ENCODE measurements at regions not wholly inside any gene's neighbourhood (a gene's known extent, or its start where the extent isn't known, plus 50 kb on each side); places are given as distances from the start of the nearest gene placed in this dataset.
A peak's percentile ranks its signal among the peaks of the same experiment; 100 is the strongest.

DNA sequence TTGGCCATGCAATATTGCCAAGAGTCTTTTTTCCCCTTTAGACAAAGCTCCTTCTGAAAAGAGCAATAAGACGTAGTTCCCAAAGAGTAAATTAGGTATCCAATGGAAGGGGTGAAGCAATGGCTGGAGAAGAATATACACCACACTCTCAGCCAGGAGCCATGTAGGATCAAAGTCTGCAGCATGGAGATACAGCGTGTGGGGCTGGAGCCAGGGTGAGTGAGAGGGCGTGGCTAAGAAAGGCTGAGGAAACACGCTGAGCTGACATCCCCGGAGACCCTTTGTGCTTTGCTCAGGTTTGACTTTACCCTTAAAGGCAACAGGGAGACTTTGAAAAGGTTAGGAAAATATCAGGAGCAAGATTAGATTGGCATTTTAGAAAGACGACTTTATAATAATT, 87.1 kb upstream of the ELL2 start:
- no peaks in the 10 kb centered on the region for H3K27me3 ChIP-seq
- H3K4me1 ChIP-seq, result peaks cover 0 to 16% (median 0%) of the 10 kb centered on the region in 4 donors
- 57 to 59% methylated on average over 6 of the region's 6 CpGs for WGBS, 2 donors
- no peak overlapping the region for H3K27ac ChIP-seq
- DNase-seq, result no peak
- peak in 1 of 2 donors; percentile 40 for ATAC-seq (ENCODE audit: low FRiP score in 2 of 2)
- H3K9me3 ChIP-seq, result no peaks in the 10 kb centered on the region
- TF ChIP-seq POLR2A (IDR thresholded peaks at IDR 0.05) (no peak), POLR2AphosphoS5 (IDR thresholded peaks at IDR 0.05) (no peak), EP300 (IDR thresholded peaks at IDR 0.05) (no peak)
- TF ChIP-seq, protein P1, sequence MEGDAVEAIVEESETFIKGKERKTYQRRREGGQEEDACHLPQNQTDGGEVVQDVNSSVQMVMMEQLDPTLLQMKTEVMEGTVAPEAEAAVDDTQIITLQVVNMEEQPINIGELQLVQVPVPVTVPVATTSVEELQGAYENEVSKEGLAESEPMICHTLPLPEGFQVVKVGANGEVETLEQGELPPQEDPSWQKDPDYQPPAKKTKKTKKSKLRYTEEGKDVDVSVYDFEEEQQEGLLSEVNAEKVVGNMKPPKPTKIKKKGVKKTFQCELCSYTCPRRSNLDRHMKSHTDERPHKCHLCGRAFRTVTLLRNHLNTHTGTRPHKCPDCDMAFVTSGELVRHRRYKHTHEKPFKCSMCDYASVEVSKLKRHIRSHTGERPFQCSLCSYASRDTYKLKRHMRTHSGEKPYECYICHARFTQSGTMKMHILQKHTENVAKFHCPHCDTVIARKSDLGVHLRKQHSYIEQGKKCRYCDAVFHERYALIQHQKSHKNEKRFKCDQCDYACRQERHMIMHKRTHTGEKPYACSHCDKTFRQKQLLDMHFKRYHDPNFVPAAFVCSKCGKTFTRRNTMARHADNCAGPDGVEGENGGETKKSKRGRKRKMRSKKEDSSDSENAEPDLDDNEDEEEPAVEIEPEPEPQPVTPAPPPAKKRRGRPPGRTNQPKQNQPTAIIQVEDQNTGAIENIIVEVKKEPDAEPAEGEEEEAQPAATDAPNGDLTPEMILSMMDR (IDR thresholded peaks at IDR 0.05), result no peak
- H3K36me3 ChIP-seq, result no peaks in the 10 kb centered on the region
- no peak overlapping the region for H3K4me3 ChIP-seq

DNA sequence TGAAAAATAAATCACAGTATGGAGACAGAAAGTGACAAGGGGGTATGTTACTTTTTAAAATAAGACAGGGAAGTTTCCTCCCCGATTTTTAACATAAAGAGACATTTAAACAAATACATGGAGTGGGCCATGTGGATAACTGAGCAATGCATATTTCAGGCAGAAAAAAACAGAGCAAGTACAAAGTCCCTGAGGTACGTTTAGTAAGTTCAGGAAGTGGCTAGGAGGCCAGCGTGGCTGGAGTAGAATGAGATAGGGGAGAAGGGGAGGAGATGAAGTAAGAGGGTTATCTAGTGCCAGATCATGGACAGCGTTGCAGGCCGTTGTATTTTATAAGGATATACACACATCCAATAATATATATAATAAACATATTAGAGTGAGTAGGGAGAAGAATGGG, 84.2 kb upstream of the ELL2 start:
- no peaks in the 10 kb centered on the region for H3K36me3 ChIP-seq
- peaks cover 0 to 16% (median 0%) of the 10 kb centered on the region in 4 donors for H3K4me1 ChIP-seq
- no peaks in the 10 kb centered on the region for H3K9me3 ChIP-seq
- no peaks in the 10 kb centered on the region for H3K27me3 ChIP-seq
- H3K4me3 ChIP-seq, result no peak overlapping the region
- TF ChIP-seq, protein P1 (IDR thresholded peaks at IDR 0.05), result no peak
- TF ChIP-seq EP300 (IDR thresholded peaks at IDR 0.05), result no peak
- no peak for TF ChIP-seq POLR2A (IDR thresholded peaks at IDR 0.05)
- TF ChIP-seq POLR2AphosphoS5 (IDR thresholded peaks at IDR 0.05), result no peak
- DNase-seq (no peak), ATAC-seq (ENCODE audit: low FRiP score in 2 of 2) (no peak)
- 72 to 76% methylated on average over 5 of the region's 5 CpGs for WGBS, 2 donors
- H3K27ac ChIP-seq, result no peak overlapping the region

DNA sequence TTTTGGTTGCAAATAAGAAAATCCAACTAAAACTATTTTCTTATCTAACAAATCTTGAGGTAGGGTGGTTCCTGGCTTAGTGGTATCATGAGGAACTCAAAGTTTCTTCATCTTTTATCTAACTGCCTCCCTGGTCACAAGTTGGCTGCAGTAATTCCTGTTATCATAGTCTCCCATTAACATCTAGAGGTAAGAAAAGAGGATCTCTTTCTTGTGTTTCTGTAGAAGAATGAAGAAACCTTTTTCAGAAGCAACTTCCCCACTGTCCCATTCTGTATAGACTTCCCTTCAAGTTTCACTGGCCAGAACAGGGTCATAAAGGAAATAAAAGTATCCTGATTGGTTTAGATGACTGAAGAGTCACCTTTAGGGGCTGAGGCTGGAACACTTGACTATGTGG, 81.8 kb upstream of the ELL2 start:
- no peaks in the 10 kb centered on the region for H3K4me1 ChIP-seq
- DNase-seq (no peak), ATAC-seq (ENCODE audit: low FRiP score in 2 of 2) (no peak)
- no peak overlapping the region for H3K4me3 ChIP-seq
- no peak overlapping the region for H3K27ac ChIP-seq
- no peaks in the 10 kb centered on the region for H3K9me3 ChIP-seq
- no peaks in the 10 kb centered on the region for H3K27me3 ChIP-seq
- no peaks in the 10 kb centered on the region for H3K36me3 ChIP-seq
- TF ChIP-seq POLR2AphosphoS5 (IDR thresholded peaks at IDR 0.05) (no peak), EP300 (IDR thresholded peaks at IDR 0.05) (no peak), POLR2A (IDR thresholded peaks at IDR 0.05) (no peak)
- TF ChIP-seq, protein P1 (IDR thresholded peaks at IDR 0.05), result no peak

DNA sequence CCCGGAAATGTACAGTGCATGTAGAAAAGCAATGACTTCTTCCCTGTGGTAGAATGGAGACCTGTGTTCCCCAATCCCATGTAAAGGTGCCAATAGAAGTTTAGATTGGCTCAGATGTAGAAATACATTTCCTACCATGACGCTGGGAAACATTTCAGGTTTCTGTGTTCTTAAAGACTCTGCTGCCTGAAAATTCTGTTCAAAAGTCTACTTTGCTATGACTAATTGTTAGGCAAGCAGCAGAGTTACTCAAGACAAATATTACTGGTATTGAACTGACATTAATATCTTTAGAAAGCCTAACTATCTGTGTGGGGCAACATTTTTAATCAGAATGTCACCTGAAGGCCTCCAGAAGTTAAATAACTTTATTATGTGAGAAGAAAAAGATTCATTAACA, 75.5 kb upstream of the ELL2 start:
- H3K27me3 ChIP-seq, result no peaks in the 10 kb centered on the region
- no peak overlapping the region for H3K4me3 ChIP-seq
- WGBS, 2 donors, result 79 to 82% methylated on average over 2 of the region's 2 CpGs
- H3K36me3 ChIP-seq, result no peaks in the 10 kb centered on the region
- H3K27ac ChIP-seq, result no peak overlapping the region
- H3K4me1 ChIP-seq, result no peaks in the 10 kb centered on the region
- no peaks in the 10 kb centered on the region for H3K9me3 ChIP-seq
- no peak for ATAC-seq (ENCODE audit: low FRiP score in 2 of 2)
- TF ChIP-seq, protein P1 (IDR thresholded peaks at IDR 0.05), result no peak
- no peak for TF ChIP-seq POLR2AphosphoS5 (IDR thresholded peaks at IDR 0.05)
- no peak for TF ChIP-seq EP300 (IDR thresholded peaks at IDR 0.05)
- no peak for TF ChIP-seq POLR2A (IDR thresholded peaks at IDR 0.05)
- no peak for DNase-seq

DNA sequence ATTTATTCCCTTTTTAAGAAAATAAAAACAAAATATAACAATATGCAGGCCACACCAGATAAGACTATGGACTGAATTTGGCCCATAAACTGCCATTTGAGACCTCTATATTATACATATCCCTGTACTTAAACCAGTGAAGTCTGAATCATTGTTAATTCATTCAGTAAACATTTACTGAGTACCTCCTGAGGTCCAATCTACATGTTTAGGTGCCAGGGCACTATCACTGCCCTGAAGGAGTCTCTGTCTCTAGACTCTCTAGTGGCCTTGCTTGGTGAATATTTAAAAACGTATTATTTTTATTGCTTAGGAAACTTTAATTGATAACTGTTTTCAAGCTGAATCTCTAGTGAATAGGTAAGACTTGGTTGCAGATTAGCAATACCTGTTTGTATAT, 74.7 kb upstream of the ELL2 start:
- TF ChIP-seq EP300 (IDR thresholded peaks at IDR 0.05) (no peak), POLR2AphosphoS5 (IDR thresholded peaks at IDR 0.05) (no peak)
- TF ChIP-seq, protein P1 (IDR thresholded peaks at IDR 0.05), result no peak
- DNase-seq, result no peak
- H3K36me3 ChIP-seq, result no peaks in the 10 kb centered on the region
- no peaks in the 10 kb centered on the region for H3K9me3 ChIP-seq
- H3K27me3 ChIP-seq, result no peaks in the 10 kb centered on the region
- WGBS, 2 donors, result 76 to 79% methylated on average over 1 of the region's 1 CpG
- no peak overlapping the region for H3K27ac ChIP-seq
- ATAC-seq (ENCODE audit: low FRiP score in 2 of 2), result no peak
- no peak overlapping the region for H3K4me3 ChIP-seq
- H3K4me1 ChIP-seq, result no peaks in the 10 kb centered on the region
